ENCODE measurements at regions not wholly inside any gene's neighbourhood (a gene's known extent, or its start where the extent isn't known, plus 50 kb on each side); places are given as distances from the start of the nearest gene placed in this dataset.
"Not testable (repeated sequence)": the region's sequence is repeated elsewhere in the genome, so short reads cannot be mapped to it uniquely, and the experiment has no call there.

- DNase-seq, result no peak
Observed at GRCh38 chr9:115326461-115326860, 208.5 kb upstream of the TNC start.

GRCh38 chr9:115327436-115328122, 209.6 kb upstream of the TNC start:
- no peak for DNase-seq

GRCh38 chr9:115328228-115328627, 210.3 kb upstream of the TNC start:
- DNase-seq, result no peak

GRCh38 chr9:115328677-115329076, 210.7 kb upstream of the TNC start:
- DNase-seq, result no peak

GRCh38 chr9:115333277-115334070, 215.5 kb upstream of the TNC start:
- no peak for DNase-seq

GRCh38 chr9:115335439-115335838, 217.5 kb upstream of the TNC start:
- no peak for DNase-seq

GRCh38 chr9:115340314-115340713, 222.4 kb upstream of the TNC start:
- no peak for DNase-seq

GRCh38 chr9:115341426-115341825, 223.5 kb upstream of the TNC start:
- no peak for DNase-seq

- DNase-seq, result not testable (repeated sequence)
Observed at GRCh38 chr9:115347776-115348175, 229.8 kb upstream of the TNC start.

GRCh38 chr9:115348936-115349335, 231.0 kb upstream of the TNC start:
- not testable (repeated sequence) for DNase-seq

GRCh38 chr9:115349542-115349941, 231.6 kb upstream of the TNC start:
- no peak for DNase-seq

- DNase-seq, result no peak
Observed at GRCh38 chr9:115350548-115350947, 232.6 kb upstream of the TNC start.

- DNase-seq, result no peak
Observed at GRCh38 chr9:115353681-115354080, 235.7 kb upstream of the TNC start.

- no peak for DNase-seq
Observed at GRCh38 chr9:115357821-115358220, 239.9 kb upstream of the TNC start.

- DNase-seq, result no peak
Observed at GRCh38 chr9:115359017-115359780, 241.2 kb upstream of the TNC start.

GRCh38 chr9:115360122-115360521, 242.2 kb upstream of the TNC start:
- no peak for DNase-seq

- no peak for DNase-seq
Observed at GRCh38 chr9:115362101-115362500, 244.1 kb upstream of the TNC start.

GRCh38 chr9:115362640-115363039, 244.7 kb upstream of the TNC start:
- DNase-seq, result no peak

GRCh38 chr9:115364991-115365390, 247.0 kb upstream of the TNC start:
- no peak for DNase-seq

GRCh38 chr9:115367321-115367720, 249.4 kb upstream of the TNC start:
- DNase-seq, result no peak

GRCh38 chr9:115367780-115368525, 250.0 kb upstream of the TNC start:
- no peak for DNase-seq

GRCh38 chr9:115369322-115369957, 251.5 kb upstream of the TNC start:
- no peak for DNase-seq
